GM10248 (cell line): ENCODE measurements at regions not wholly inside any gene's neighbourhood (a gene's known extent, or its start where the extent isn't known, plus 50 kb on each side); places are given as distances from the start of the nearest gene placed in this dataset.

Experiments
- CTCF ChIA-PET: fragments of 300-600 bp; sonication (Branson Sonifier 250); formaldehyde crosslinking; extraction: SDS; loops from one replicate; lab custom pipeline; 2021; ENCODE audit warnings: antibody characterized with exemption; lab: Yijun Ruan, JAX
- POLR2A ChIA-PET: fragments of 350-650 bp; sonication (Branson Sonifier 250); formaldehyde crosslinking; extraction: SDS; loops from one replicate; lab custom pipeline; 2020; ENCODE audit warnings: antibody characterized with exemption; lab: Yijun Ruan, JAX
- DNase-seq: peaks from one replicate; pipeline ENCODE4 v3.0.0; 2012; ENCODE audit errors: extremely low spot score
- TF ChIP-seq, protein P1 (sequence below): IDR thresholded peaks from 2 replicates; pipeline ENCODE4 v1.5.1; 2012; ENCODE audit warnings: mild to moderate bottlenecking, low read depth; ENCODE audit errors: extremely low read depth, missing control alignments, control extremely low read depth

DNA sequence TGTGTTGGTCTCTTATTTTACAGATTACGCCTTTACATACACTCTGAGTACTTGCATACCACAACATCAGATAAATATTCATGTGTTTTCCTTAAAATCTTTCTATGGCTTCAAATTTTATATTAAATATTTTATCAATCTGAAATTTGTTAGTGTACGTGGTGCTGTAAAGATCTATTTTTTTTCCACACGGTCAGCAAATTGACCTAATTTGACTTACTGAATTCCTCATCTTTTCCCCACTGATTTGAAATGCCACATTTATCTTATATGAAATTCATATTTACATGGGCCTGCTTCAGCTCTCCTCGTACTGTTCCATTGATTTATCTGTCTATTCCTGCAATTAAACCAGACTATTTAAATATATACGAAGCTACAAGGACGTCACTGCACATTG, 433.8 kb upstream of the ZNF507 start:
- TF ChIP-seq, protein P1, sequence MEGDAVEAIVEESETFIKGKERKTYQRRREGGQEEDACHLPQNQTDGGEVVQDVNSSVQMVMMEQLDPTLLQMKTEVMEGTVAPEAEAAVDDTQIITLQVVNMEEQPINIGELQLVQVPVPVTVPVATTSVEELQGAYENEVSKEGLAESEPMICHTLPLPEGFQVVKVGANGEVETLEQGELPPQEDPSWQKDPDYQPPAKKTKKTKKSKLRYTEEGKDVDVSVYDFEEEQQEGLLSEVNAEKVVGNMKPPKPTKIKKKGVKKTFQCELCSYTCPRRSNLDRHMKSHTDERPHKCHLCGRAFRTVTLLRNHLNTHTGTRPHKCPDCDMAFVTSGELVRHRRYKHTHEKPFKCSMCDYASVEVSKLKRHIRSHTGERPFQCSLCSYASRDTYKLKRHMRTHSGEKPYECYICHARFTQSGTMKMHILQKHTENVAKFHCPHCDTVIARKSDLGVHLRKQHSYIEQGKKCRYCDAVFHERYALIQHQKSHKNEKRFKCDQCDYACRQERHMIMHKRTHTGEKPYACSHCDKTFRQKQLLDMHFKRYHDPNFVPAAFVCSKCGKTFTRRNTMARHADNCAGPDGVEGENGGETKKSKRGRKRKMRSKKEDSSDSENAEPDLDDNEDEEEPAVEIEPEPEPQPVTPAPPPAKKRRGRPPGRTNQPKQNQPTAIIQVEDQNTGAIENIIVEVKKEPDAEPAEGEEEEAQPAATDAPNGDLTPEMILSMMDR: no peak
- no peak for DNase-seq
- ChIA-PET CTCF (no interaction called here), POLR2A (no interaction called here)

- POLR2A ChIA-PET: no interaction called here
- TF ChIP-seq, protein P1: no peak
- CTCF ChIA-PET: no interaction called here
- no peak for DNase-seq
Observed at GRCh38 chr19:31913103-31913661, 432.2 kb upstream of the ZNF507 start.

DNA sequence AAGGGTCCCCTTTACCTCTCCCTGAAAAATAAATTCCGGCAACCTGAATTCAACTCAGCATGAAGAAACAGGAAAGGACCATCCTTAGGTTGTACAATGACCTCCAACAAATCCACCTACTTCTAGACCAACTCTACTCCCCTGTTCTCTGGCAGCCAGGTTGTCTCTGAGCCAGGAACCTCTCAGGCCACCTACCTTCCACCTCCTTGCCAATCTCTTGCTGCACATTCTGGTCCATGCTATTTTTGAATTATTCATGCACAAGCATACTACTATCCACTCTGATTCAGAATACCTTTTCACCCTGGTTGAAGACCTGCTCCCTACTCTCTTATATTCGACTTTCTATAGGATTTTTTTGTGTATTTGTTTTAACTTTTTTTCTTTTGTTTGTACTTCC, 415.0 kb upstream of the ZNF507 start:
- TF ChIP-seq, protein P1: no peak
- DNase-seq: no peak
- POLR2A ChIA-PET: no interaction called here
- CTCF ChIA-PET: no interaction called here

- DNase-seq: no peak
- CTCF ChIA-PET: no interaction called here
- POLR2A ChIA-PET: no interaction called here
Observed at GRCh38 chr19:31937983-31938382, 407.4 kb upstream of the ZNF507 start.

GRCh38 chr19:31938675-31939074, 406.7 kb upstream of the ZNF507 start:
- TF ChIP-seq, protein P1: no peak
- ChIA-PET CTCF (no interaction called here), POLR2A (no interaction called here)
- no peak for DNase-seq

More at GRCh38 chr19:31937983-31938382, 407.4 kb upstream of the ZNF507 start:
- TF ChIP-seq, protein P1: no peak

GRCh38 chr19:31940396-31940795, 405.0 kb upstream of the ZNF507 start:
- TF ChIP-seq, protein P1: no peak
- POLR2A ChIA-PET: no interaction called here
- CTCF ChIA-PET: no interaction called here
- DNase-seq: no peak
